ENCODE measurements at regions not wholly inside any gene's neighbourhood (a gene's known extent, or its start where the extent isn't known, plus 50 kb on each side); places are given as distances from the start of the nearest gene placed in this dataset.
"Not testable (repeated sequence)": the region's sequence is repeated elsewhere in the genome, so short reads cannot be mapped to it uniquely, and the experiment has no call there.

GRCh38 chr17:20683651-20684229 is 104.2 kb downstream of the CDRT15L2 start:
- DNase-seq = not testable (repeated sequence)

DNA sequence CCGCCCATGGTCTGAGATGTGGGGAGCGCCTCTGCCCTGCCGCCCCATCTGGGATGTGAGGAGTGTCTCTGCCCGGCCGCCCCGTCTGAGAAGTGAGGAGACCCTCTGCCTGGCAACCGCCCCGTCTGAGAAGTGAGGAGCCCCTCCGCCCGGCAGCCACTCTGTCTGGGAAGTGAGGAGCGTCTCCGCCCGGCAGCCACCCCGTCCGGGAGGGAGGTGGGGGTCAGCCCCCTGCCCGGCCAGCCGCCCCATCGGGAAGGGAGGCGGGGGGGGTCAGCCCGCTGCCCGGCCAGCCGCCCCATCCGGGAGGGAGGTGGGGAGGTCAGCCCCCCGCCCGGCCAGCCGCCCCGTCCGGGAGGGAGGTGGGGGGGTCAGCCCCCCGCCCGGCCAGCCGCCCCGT is 105.5 kb downstream of the CDRT15L2 start:
- not testable (repeated sequence) for DNase-seq

DNA sequence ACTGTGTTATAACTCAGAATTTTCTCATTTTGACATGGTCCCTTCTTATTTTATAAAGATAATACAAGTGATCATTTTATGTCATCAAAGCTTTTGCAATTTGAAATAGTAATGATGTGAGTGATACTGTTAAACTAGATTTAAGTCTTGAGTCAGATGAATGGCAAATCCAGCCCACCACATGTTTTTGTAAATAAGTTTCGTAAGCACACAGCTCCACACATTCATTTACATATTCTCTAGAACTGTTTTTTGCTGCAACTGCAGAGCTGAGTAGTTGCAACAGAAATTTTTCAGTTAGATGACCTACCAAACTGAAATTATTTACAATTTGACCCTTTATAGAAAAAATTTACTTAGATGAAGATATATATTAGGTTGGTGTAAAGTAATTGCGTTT is 108.1 kb downstream of the CDRT15L2 start:
- DNase-seq = not testable (repeated sequence)

GRCh38 chr17:20689170-20689749 is 109.7 kb downstream of the CDRT15L2 start:
- DNase-seq = not testable (repeated sequence)

- DNase-seq = not testable (repeated sequence)
These were observed 113.2 kb downstream of the CDRT15L2 start for GRCh38 chr17:20692706-20693105.

- not testable (repeated sequence) for DNase-seq
These were observed 116.3 kb downstream of the CDRT15L2 start for GRCh38 chr17:20695871-20696270.

GRCh38 chr17:20698463-20699206 is 119.1 kb downstream of the CDRT15L2 start:
- DNase-seq = peak in 1 of 5 donors; percentile 9

DNA sequence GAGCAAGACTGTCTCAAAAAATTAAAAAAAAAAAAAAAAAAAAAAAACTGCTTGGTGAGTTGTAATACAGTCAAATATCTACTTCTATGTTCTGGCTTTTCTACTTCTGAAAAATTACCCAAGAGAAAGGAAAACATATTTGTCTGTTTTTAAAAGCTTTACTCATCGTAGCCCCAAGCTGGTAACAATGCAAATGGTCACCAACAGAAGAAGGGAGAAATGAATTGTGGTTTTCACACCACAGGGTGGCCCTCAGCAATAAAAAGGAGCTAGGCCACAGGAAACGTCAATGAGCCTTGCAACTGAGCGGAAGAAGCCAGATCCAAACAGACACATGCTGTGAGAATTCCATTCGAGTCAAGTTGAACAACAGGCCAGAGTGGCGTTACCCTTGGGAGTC is 121.0 kb downstream of the CDRT15L2 start:
- not testable (repeated sequence) for DNase-seq

DNA sequence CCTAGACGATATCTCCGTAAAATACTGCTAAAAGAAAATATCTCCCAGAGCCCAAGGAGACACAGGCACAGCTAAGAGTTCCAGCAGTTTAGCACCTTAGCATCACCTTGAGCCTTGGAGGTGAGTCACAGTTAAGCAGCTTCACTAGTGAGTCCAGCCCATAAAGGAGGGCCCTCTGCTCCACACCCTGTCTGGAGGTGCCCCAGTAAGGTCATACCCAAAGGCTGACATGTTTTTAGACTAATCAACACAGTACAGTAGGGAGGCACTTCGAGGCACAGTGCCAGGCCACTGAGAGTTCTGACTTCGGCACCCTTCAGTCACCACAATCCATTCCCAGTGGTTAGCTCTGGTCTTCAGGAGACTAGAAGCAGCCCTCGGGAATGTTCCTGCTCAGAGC is 121.8 kb downstream of the CDRT15L2 start:
- not testable (repeated sequence) for DNase-seq

DNA sequence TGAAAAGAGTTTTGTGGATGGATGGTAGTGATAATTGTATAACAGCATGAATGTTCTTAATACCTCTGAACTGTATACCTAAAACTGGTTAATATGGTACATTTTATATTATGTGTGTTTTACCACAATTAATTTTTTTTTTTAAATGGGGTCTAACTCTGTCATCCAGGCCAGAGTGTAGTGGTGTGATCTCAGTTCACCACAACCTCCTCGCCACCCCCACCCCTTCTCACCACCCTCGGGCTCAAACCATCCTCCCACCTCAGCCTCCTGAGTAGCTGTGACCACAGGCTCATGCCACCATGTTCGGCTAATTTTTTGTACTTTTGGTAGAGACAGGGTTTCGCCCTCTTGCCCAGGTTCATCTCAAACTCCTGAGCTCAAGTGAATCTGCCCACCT is 123.2 kb downstream of the CDRT15L2 start:
- no peak for DNase-seq

GRCh38 chr17:20703781-20704180 is 124.3 kb downstream of the CDRT15L2 start:
- no peak for DNase-seq

DNA sequence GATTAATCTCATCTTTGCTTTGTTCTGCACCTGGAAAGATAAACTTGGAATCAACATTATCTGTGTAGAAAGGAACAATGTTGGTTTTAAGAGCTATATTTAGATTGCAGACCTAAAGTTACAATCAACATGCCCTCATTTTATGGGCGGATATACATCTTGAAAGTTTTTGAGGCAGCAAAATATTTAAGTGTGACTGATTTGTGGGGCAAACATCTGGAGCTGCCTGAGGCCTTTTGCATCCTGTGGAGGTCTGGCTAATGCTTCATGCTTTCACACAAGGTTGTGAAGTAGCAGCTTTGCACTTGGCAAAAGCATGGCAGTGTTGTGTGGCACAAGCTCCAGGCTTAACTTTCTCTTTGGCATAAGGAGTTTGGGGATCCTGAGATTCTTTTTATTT is 125.7 kb downstream of the CDRT15L2 start:
- not testable (repeated sequence) for DNase-seq

- no peak for DNase-seq
These were observed 127.3 kb downstream of the CDRT15L2 start for GRCh38 chr17:20706751-20707373.

GRCh38 chr17:20708821-20709220 is 129.3 kb downstream of the CDRT15L2 start:
- DNase-seq = not testable (repeated sequence)

GRCh38 chr17:20716481-20716880 is 137.0 kb downstream of the CDRT15L2 start:
- DNase-seq = not testable (repeated sequence)

GRCh38 chr17:20721171-20721570 is 141.6 kb downstream of the CDRT15L2 start:
- DNase-seq = no peak

GRCh38 chr17:20724391-20724790 is 144.9 kb downstream of the CDRT15L2 start:
- not testable (repeated sequence) for DNase-seq

DNA sequence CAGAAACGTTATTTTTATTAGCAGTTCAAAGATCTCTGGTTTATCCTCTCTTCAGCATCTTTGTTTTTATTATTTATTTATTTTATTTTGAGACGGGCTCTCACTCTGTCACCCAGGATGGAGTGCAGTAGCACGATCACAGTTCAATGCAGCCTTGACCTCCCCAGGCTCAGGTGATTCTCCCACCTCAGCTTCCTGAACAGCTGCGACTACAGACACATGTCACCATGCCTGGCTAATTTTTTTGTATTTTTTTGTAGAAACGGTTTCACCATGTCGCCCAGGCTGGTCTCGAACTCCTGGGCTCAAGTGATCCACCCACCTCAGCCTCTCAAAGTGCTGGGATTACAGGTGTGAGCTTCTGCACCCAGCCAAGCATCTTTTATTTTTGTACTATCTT is 147.7 kb downstream of the CDRT15L2 start:
- DNase-seq = not testable (repeated sequence)

GRCh38 chr17:20728181-20728580 is 148.7 kb downstream of the CDRT15L2 start:
- no peak for DNase-seq

GRCh38 chr17:20731131-20731530 is 151.6 kb downstream of the CDRT15L2 start:
- not testable (repeated sequence) for DNase-seq

DNA sequence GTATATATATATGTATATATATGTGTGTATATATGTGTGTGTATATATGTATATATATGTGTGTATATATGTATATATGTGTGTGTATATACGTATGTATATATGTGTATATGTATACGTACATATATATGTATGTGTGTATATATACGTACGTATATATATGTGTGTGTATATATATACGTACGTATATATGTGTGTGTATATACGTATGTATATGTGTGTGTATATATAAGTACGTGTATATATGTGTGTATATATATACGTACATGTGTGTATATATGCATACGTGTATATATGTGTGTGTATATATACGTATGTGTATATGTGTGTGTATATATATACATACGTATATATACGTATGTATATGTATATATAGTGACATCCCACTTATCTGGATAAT is 154.4 kb downstream of the CDRT15L2 start:
- no peak for DNase-seq

GRCh38 chr17:20735796-20736195 is 156.3 kb downstream of the CDRT15L2 start:
- DNase-seq = no peak

- not testable (repeated sequence) for DNase-seq
These were observed 158.1 kb downstream of the CDRT15L2 start for GRCh38 chr17:20737636-20738035.

DNA sequence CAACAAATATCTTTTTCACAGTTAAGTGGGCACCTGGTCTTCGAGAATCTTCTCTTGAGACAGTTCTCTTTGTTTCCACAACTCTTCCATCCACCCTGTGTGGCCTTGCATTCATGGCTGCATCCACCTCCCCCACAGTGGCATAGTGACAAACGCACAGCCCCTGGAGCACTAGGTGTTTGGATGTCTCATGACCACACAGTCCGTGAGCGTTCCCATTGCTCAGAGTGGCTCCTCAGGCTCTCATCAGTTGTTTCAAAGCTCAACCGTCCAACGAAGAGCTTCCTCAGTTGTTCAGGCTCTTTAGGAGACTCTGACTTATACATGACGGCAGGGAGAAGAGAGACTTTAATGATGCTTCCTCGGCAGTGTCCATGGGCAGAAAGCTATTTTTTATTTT is 191.6 kb downstream of the CDRT15L2 start:
- no peak for DNase-seq
